ENCODE measurements at regions not wholly inside any gene's neighbourhood (a gene's known extent, or its start where the extent isn't known, plus 50 kb on each side); places are given as distances from the start of the nearest gene placed in this dataset.

- no peaks in the 10 kb centered on the region for H3K36me3 Mint-ChIP-seq
- peak; percentile 31 for ATAC-seq
- ChIA-PET CTCF (interaction anchor here (0.7 to 2.1 kb wide), 2 partner anchors 26 to 159 kb away, joined by 3 to 12 read pairs; no protein-coding TSS in a partner anchor), POLR2A (interaction anchor here (1.0 kb wide), 1 partner anchor 29 kb away, joined by 3 read pairs; no protein-coding TSS in a partner anchor)
- DNase-seq (ENCODE audit: low spot score) = no peak
- no peaks in the 10 kb centered on the region for H3K27me3 Mint-ChIP-seq (ENCODE audit: low read depth)
- H3K4me3 Mint-ChIP-seq = peak overlapping the region; percentile 43; the same call in 1 of the 2 replicates
- H3K4me1 Mint-ChIP-seq = peaks cover 32% of the 10 kb centered on the region
- no peaks in the 10 kb centered on the region for H3K9me3 Mint-ChIP-seq
- H3K27ac Mint-ChIP-seq = no peak overlapping the region; the same call in 1 of the 2 replicates
- TF ChIP-seq IRF1 (CRISPR knock-in tag; IDR thresholded peaks at IDR 0.05) (no peak), FOXP1 (CRISPR knock-in tag; IDR thresholded peaks at IDR 0.05; ENCODE audit: borderline replicate concordance) (no peak), IRF2 (CRISPR knock-in tag; IDR thresholded peaks at IDR 0.05; ENCODE audit: borderline replicate concordance, low read depth) (no peak), ZNF671 (CRISPR knock-in tag; IDR thresholded peaks at IDR 0.05) (no peak), EMX1 (CRISPR knock-in tag; IDR thresholded peaks at IDR 0.05) (no peak), ZNF317 (CRISPR knock-in tag; IDR thresholded peaks at IDR 0.05; ENCODE audit: borderline replicate concordance, low read depth) (no peak), JAZF1 (CRISPR knock-in tag; IDR thresholded peaks at IDR 0.05) (no peak), ZSCAN18 (CRISPR knock-in tag; IDR thresholded peaks at IDR 0.05) (no peak), SMAD4 (CRISPR knock-in tag; IDR thresholded peaks at IDR 0.05) (no peak), PRRX2 (CRISPR knock-in tag; IDR thresholded peaks at IDR 0.05) (no peak), ZNF138 (CRISPR knock-in tag; conservative IDR thresholded peaks at IDR 0.05) (no peak), FOXK1 (CRISPR knock-in tag; IDR thresholded peaks at IDR 0.05) (no peak)
- TF ChIP-seq, protein P1, sequence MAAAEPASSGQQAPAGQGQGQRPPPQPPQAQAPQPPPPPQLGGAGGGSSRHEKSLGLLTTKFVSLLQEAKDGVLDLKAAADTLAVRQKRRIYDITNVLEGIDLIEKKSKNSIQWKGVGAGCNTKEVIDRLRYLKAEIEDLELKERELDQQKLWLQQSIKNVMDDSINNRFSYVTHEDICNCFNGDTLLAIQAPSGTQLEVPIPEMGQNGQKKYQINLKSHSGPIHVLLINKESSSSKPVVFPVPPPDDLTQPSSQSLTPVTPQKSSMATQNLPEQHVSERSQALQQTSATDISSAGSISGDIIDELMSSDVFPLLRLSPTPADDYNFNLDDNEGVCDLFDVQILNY (CRISPR knock-in tag; IDR thresholded peaks at IDR 0.05) = no peak
- TF ChIP-seq, protein P2, sequence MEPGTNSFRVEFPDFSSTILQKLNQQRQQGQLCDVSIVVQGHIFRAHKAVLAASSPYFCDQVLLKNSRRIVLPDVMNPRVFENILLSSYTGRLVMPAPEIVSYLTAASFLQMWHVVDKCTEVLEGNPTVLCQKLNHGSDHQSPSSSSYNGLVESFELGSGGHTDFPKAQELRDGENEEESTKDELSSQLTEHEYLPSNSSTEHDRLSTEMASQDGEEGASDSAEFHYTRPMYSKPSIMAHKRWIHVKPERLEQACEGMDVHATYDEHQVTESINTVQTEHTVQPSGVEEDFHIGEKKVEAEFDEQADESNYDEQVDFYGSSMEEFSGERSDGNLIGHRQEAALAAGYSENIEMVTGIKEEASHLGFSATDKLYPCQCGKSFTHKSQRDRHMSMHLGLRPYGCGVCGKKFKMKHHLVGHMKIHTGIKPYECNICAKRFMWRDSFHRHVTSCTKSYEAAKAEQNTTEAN (CRISPR knock-in tag; IDR thresholded peaks at IDR 0.05) = no peak
- TF ChIP-seq, protein P3, sequence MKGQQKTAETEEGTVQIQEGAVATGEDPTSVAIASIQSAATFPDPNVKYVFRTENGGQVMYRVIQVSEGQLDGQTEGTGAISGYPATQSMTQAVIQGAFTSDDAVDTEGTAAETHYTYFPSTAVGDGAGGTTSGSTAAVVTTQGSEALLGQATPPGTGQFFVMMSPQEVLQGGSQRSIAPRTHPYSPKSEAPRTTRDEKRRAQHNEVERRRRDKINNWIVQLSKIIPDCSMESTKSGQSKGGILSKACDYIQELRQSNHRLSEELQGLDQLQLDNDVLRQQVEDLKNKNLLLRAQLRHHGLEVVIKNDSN (CRISPR knock-in tag; IDR thresholded peaks at IDR 0.05) = no peak
These were observed 1134.6 kb downstream of the BCL11B start for GRCh38 chr14:98137131-98138025.

- POLR2A ChIA-PET = no interaction called here
- Mint-ChIP-seq H3K4me3 (no peak overlapping the region), H3K27ac (no peak overlapping the region), H3K27me3 (ENCODE audit: low read depth) (no peaks in the 10 kb centered on the region), H3K36me3 (no peaks in the 10 kb centered on the region), H3K4me1 (peaks cover 32% of the 10 kb centered on the region), H3K9me3 (no peaks in the 10 kb centered on the region)
- TF ChIP-seq GABPB1 (CRISPR knock-in tag; IDR thresholded peaks at IDR 0.05) = no peak
- no peak for TF ChIP-seq ETV6 (CRISPR knock-in tag; IDR thresholded peaks at IDR 0.05)
- TF ChIP-seq ZNF263 (CRISPR knock-in tag; IDR thresholded peaks at IDR 0.05; ENCODE audit: low read depth) = no peak
- TF ChIP-seq, protein P4, sequence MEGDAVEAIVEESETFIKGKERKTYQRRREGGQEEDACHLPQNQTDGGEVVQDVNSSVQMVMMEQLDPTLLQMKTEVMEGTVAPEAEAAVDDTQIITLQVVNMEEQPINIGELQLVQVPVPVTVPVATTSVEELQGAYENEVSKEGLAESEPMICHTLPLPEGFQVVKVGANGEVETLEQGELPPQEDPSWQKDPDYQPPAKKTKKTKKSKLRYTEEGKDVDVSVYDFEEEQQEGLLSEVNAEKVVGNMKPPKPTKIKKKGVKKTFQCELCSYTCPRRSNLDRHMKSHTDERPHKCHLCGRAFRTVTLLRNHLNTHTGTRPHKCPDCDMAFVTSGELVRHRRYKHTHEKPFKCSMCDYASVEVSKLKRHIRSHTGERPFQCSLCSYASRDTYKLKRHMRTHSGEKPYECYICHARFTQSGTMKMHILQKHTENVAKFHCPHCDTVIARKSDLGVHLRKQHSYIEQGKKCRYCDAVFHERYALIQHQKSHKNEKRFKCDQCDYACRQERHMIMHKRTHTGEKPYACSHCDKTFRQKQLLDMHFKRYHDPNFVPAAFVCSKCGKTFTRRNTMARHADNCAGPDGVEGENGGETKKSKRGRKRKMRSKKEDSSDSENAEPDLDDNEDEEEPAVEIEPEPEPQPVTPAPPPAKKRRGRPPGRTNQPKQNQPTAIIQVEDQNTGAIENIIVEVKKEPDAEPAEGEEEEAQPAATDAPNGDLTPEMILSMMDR (IDR thresholded peaks at IDR 0.05) = peak; percentile 73
- TF ChIP-seq, protein P5, sequence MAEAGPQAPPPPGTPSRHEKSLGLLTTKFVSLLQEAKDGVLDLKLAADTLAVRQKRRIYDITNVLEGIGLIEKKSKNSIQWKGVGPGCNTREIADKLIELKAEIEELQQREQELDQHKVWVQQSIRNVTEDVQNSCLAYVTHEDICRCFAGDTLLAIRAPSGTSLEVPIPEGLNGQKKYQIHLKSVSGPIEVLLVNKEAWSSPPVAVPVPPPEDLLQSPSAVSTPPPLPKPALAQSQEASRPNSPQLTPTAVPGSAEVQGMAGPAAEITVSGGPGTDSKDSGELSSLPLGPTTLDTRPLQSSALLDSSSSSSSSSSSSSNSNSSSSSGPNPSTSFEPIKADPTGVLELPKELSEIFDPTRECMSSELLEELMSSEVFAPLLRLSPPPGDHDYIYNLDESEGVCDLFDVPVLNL (CRISPR knock-in tag; IDR thresholded peaks at IDR 0.05; ENCODE audit: borderline replicate concordance, low read depth) = no peak
- TF ChIP-seq EMX1 (CRISPR knock-in tag; IDR thresholded peaks at IDR 0.05) = no peak
- TF ChIP-seq GTF2I (CRISPR knock-in tag; conservative IDR thresholded peaks at IDR 0.05) = no peak
- CTCF ChIA-PET = interaction anchor here (0.8 kb wide), 1 partner anchor 162 kb away, joined by 3 read pairs; no protein-coding TSS in a partner anchor
- DNase-seq (ENCODE audit: low spot score) (peak; percentile 67), ATAC-seq (peak; percentile 85)
These were observed 1133.3 kb downstream of the BCL11B start for GRCh38 chr14:98138666-98139065.

Measured in WTC11 (cell line).